ENCODE measurements at regions not wholly inside any gene's neighbourhood (a gene's known extent, or its start where the extent isn't known, plus 50 kb on each side); places are given as distances from the start of the nearest gene placed in this dataset.

GRCh38 chr5:175382171-175382570 is 61.8 kb downstream of the DRD1 start:
- no peaks in the 10 kb centered on the region for H3K79me1 ChIP-seq (ENCODE audit: low read depth in 1 of 2, low read length in 2 of 2)
- no peaks in the 10 kb centered on the region; the same call in 1 of the 2 replicates for H3K27me3 ChIP-seq (ENCODE audit: control insufficient read depth, insufficient read depth, low read length)
- H2BK20ac ChIP-seq (ENCODE audit: low read depth, low read length): peak overlapping the region; percentile 23; the same call in 1 of the 2 replicates
- ATAC-seq (ENCODE audit: low read depth) (no peak), DNase-seq (no peak)
- no peak for TF ChIP-seq MXI1 (IDR thresholded peaks at IDR 0.05; ENCODE audit: borderline replicate concordance, low read depth, low read length)
- dilution Hi-C loops (cut with HindIII; ENCODE audit: low sequenced_read_pairs, unreplicated experiment): no loop called here
- H3K14ac ChIP-seq (replicated peaks; ENCODE audit: low read depth, low read length): no peak overlapping the region
- no peak overlapping the region for H3K23ac ChIP-seq (ENCODE audit: low read depth, low read length)
- no CpG with 5 or more reads among the region's 1 CpG for WGBS, 2 experiments (ENCODE audit: extremely low coverage in 2 of 2, insufficient read length in 1 of 2)
- H3K4me1 ChIP-seq (ENCODE audit: control insufficient read depth, insufficient read depth, low read length): peaks cover 6% of the 10 kb centered on the region
- no peak overlapping the region for H2BK120ac ChIP-seq (ENCODE audit: low read depth, low read length)
- ChIA-PET CTCF (no interaction called here), POLR2A (ENCODE audit: unreplicated experiment) (no interaction called here)
- no peak overlapping the region for H3K4me2 ChIP-seq (ENCODE audit: low read depth, low read length)
- H4K91ac ChIP-seq (ENCODE audit: insufficient read depth, low read depth, low read length): no peak overlapping the region
- no peak overlapping the region for H2BK5ac ChIP-seq (ENCODE audit: low read depth, low read length, poor library complexity, severe bottlenecking)
- H3K36me3 ChIP-seq (ENCODE audit: control insufficient read depth, insufficient read depth, low read length): no peaks in the 10 kb centered on the region
- no peak overlapping the region for H2AK9ac ChIP-seq (replicated peaks; ENCODE audit: low read depth, low read length, poor library complexity)
- in situ Hi-C loops (cut with MboI; ENCODE audit: low sequenced_read_pairs): no loop called here
- no peak overlapping the region for H4K5ac ChIP-seq (ENCODE audit: low read depth, low read length)
- H3K9me3 ChIP-seq (ENCODE audit: control insufficient read depth, insufficient read depth, low read length): no peaks in the 10 kb centered on the region
- H3K9me1 ChIP-seq (ENCODE audit: insufficient read depth, low read length): peaks cover 6% of the 10 kb centered on the region; the same call in 1 of the 2 replicates
- no peak overlapping the region for H3K4ac ChIP-seq (ENCODE audit: low read depth, low read length)
- H2AK5ac ChIP-seq (ENCODE audit: low read depth, low read length): no peak overlapping the region
- H3K18ac ChIP-seq (ENCODE audit: low read depth, low read length): no peak overlapping the region
- no peak overlapping the region for H3K9ac ChIP-seq (ENCODE audit: low read depth, low read length)
- no peak overlapping the region for H3K27ac ChIP-seq (ENCODE audit: insufficient read depth, low read length)
- no peak overlapping the region for H4K8ac ChIP-seq (ENCODE audit: low read depth in 2 of 2, low read length in 2 of 2)
- no peak overlapping the region for H2AFZ ChIP-seq (replicated peaks; ENCODE audit: low read length, poor library complexity)
- no peak overlapping the region for H3K4me3 ChIP-seq (ENCODE audit: insufficient read depth, low read depth, low read length)
- no peak overlapping the region for H3K56ac ChIP-seq (ENCODE audit: extremely low read depth, insufficient read depth, low read length)
- intact Hi-C loops (cut with micrococcal nuclease): loop anchor here (10.0 kb wide), 1 partner anchor 167 kb away; no protein-coding TSS in a partner anchor
- no TSS peak for BruUV-seq (replicated peaks)
- no peak overlapping the region for H2BK15ac ChIP-seq (ENCODE audit: low read depth, low read length)
- H4K20me1 ChIP-seq (ENCODE audit: insufficient read depth, low read length): no peaks in the 10 kb centered on the region
